ENCODE measurements at regions not wholly inside any gene's neighbourhood (a gene's known extent, or its start where the extent isn't known, plus 50 kb on each side); places are given as distances from the start of the nearest gene placed in this dataset.
A peak's percentile ranks its signal among the peaks of the same experiment; 100 is the strongest.

GRCh38 chr2:167750675-167751074, 496.7 kb downstream of the STK39 start:
- Histone ChIP-seq H3K36me3 (ENCODE audit: control insufficient read depth in 4 of 4, insufficient read depth in 4 of 4, low read length in 4 of 4) (no peaks in the 10 kb centered on the region), H3K4me3 (no peak overlapping the region), H3K9ac (ENCODE audit: insufficient read depth in 1 of 2, low read length in 2 of 2) (no peak overlapping the region), H3K27ac (ENCODE audit: low read depth in 1 of 2, low read length in 1 of 2) (no peak overlapping the region), H3K9me3 (ENCODE audit: control insufficient read depth in 4 of 4, insufficient read depth in 3 of 4, low read length in 3 of 4) (no peaks in the 10 kb centered on the region), H3K4me1 (ENCODE audit: control insufficient read depth in 5 of 5, insufficient read depth in 5 of 5, low read length in 5 of 5) (no peaks in the 10 kb centered on the region), H3K27me3 (ENCODE audit: control insufficient read depth in 3 of 3, insufficient read depth in 3 of 3, low read length in 2 of 3) (no peaks in the 10 kb centered on the region)
- TF ChIP-seq CTCF (IDR thresholded peaks at IDR 0.05; ENCODE audit: control extremely low read depth, extremely low read depth), result no peak
- DNase-seq (no peak), ATAC-seq (ENCODE audit: insufficient read depth, low FRiP score) (no peak)
- WGBS, 2 donors, result 91 to 92% methylated on average over 3 of the region's 3 CpGs

DNA sequence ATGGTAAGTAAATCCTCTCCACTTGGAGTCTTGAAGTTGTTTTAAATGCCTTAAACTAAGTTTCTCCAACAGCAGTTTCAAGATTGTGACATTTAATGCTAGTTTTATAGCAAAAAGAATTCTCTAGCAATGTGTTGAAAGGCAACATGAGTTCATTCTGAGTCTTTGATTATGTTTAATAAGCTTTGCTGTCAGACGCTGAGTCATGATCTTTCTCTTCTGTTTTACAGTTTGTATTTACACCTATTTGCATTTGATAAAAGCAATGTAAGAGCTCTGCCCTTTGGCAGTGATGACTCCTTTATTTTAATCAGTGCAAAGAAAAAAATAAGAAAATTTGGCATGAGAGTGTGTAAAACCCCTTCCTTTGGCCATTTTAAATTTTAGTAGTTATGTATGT, 497.7 kb downstream of the STK39 start:
- no peak for ATAC-seq (ENCODE audit: insufficient read depth, low FRiP score)
- no peaks in the 10 kb centered on the region for H3K27me3 ChIP-seq (ENCODE audit: control insufficient read depth in 3 of 3, insufficient read depth in 3 of 3, low read length in 2 of 3)
- DNase-seq, result peak in 1 of 3 donors; percentile 18
- no peaks in the 10 kb centered on the region for H3K4me1 ChIP-seq (ENCODE audit: control insufficient read depth in 5 of 5, insufficient read depth in 5 of 5, low read length in 5 of 5)
- no peak overlapping the region for H3K4me3 ChIP-seq
- TF ChIP-seq CTCF (IDR thresholded peaks at IDR 0.05; ENCODE audit: control extremely low read depth, extremely low read depth), result no peak
- no peaks in the 10 kb centered on the region for H3K36me3 ChIP-seq (ENCODE audit: control insufficient read depth in 4 of 4, insufficient read depth in 4 of 4, low read length in 4 of 4)
- no peak overlapping the region for H3K27ac ChIP-seq (ENCODE audit: low read depth in 1 of 2, low read length in 1 of 2)
- no peak overlapping the region for H3K9ac ChIP-seq (ENCODE audit: insufficient read depth in 1 of 2, low read length in 2 of 2)
- WGBS, 2 donors, result 68 to 82% methylated on average over 1 of the region's 1 CpG
- no peaks in the 10 kb centered on the region for H3K9me3 ChIP-seq (ENCODE audit: control insufficient read depth in 4 of 4, insufficient read depth in 3 of 4, low read length in 3 of 4)

GRCh38 chr2:167749016-167749415, 498.4 kb downstream of the STK39 start:
- no peak for ATAC-seq (ENCODE audit: insufficient read depth, low FRiP score)
- 86 to 87% methylated on average over 3 of the region's 3 CpGs for WGBS, 2 donors

More at GRCh38 chr2:167749016-167749415, 498.4 kb downstream of the STK39 start:
- Histone ChIP-seq H3K27ac (ENCODE audit: low read depth in 1 of 2, low read length in 1 of 2) (no peak overlapping the region), H3K27me3 (ENCODE audit: control insufficient read depth in 3 of 3, insufficient read depth in 3 of 3, low read length in 2 of 3) (no peaks in the 10 kb centered on the region), H3K36me3 (ENCODE audit: control insufficient read depth in 4 of 4, insufficient read depth in 4 of 4, low read length in 4 of 4) (no peaks in the 10 kb centered on the region), H3K9ac (ENCODE audit: insufficient read depth in 1 of 2, low read length in 2 of 2) (no peak overlapping the region), H3K9me3 (ENCODE audit: control insufficient read depth in 4 of 4, insufficient read depth in 3 of 4, low read length in 3 of 4) (no peaks in the 10 kb centered on the region), H3K4me3 (no peak overlapping the region), H3K4me1 (ENCODE audit: control insufficient read depth in 5 of 5, insufficient read depth in 5 of 5, low read length in 5 of 5) (no peaks in the 10 kb centered on the region)
- no peak for DNase-seq
- TF ChIP-seq CTCF (IDR thresholded peaks at IDR 0.05; ENCODE audit: control extremely low read depth, extremely low read depth), result no peak
